ENCODE measurements at regions not wholly inside any gene's neighbourhood (a gene's known extent, or its start where the extent isn't known, plus 50 kb on each side); places are given as distances from the start of the nearest gene placed in this dataset.

DNA sequence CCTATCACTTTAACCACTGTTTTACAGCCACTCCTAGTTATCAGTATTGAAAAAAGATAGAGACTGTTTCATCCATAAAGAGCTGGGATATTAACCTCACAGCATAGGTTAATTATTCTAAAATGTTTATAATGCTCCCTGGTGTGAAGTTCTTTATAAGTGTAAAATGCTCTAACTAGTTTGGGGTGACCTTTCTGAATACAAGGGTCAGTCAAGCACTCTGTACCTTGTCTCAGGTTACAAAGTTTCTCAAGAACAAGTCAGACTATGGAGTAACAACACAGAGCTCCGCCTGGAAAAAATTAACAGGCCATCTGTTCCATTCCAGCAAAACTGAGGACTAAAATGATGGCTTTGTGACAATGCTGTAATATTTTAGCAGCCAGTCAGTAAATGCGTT is 107.4 kb downstream of the NOL4 start:
- Mint-ChIP-seq H3K27ac (no peak overlapping the region), H3K27me3 (ENCODE audit: low read depth) (peaks cover 83% of the 10 kb centered on the region), H3K4me1 (peaks cover 5% of the 10 kb centered on the region), H3K9me3 (peaks cover 15% of the 10 kb centered on the region), H3K36me3 (no peaks in the 10 kb centered on the region; the same call in 1 of the 2 replicates), H3K4me3 (no peak overlapping the region)
- TF ChIP-seq PRRX2 (CRISPR knock-in tag; IDR thresholded peaks at IDR 0.05) (no peak), ZNF671 (CRISPR knock-in tag; IDR thresholded peaks at IDR 0.05) (no peak), CREB1 (CRISPR knock-in tag; IDR thresholded peaks at IDR 0.05) (no peak), ETV6 (CRISPR knock-in tag; IDR thresholded peaks at IDR 0.05) (no peak)
- TF ChIP-seq, protein P1, sequence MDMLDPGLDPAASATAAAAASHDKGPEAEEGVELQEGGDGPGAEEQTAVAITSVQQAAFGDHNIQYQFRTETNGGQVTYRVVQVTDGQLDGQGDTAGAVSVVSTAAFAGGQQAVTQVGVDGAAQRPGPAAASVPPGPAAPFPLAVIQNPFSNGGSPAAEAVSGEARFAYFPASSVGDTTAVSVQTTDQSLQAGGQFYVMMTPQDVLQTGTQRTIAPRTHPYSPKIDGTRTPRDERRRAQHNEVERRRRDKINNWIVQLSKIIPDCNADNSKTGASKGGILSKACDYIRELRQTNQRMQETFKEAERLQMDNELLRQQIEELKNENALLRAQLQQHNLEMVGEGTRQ (CRISPR knock-in tag; IDR thresholded peaks at IDR 0.05) = no peak
- ChIA-PET CTCF (interaction anchor here (0.8 kb wide), 1 partner anchor 205 kb away, joined by 3 read pairs; no protein-coding TSS in a partner anchor), POLR2A (no interaction called here)
- ATAC-seq (peak; percentile 88), DNase-seq (ENCODE audit: low spot score) (no peak)

DNA sequence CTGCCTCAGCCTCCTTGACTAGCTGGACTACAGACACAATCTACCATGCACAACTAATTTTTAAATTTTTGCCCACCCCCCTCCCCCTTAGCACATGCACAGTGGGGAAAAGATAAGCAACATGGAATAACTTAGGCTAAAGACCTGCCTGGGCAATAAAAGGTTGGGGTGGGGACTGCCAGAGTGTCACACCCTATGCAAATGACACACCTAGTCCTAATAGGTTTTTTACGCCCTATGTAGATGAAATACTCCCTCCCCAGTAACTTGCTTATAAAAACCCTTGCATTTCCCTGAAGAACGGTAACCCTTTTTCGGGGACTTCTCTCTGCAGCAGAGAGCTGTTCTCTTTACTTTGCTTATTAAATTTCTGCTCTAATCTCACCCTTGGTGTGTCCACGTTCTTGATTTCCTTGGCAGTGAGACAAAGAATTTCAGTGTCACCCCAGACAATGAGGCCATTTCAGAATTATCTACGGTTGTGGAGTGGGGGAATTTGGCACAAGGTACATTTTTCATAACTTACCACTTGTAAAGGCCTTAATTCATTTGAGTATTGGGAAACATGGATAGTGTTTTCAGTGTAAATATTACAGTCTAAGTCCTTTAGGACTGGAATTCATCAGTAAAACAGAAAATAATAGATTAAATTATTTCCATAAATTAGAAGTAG is 109.2 kb downstream of the NOL4 start:
- Mint-ChIP-seq H3K27ac (no peak overlapping the region), H3K4me1 (peaks cover 5% of the 10 kb centered on the region), H3K4me3 (no peak overlapping the region), H3K36me3 (no peaks in the 10 kb centered on the region; the same call in 1 of the 2 replicates), H3K27me3 (ENCODE audit: low read depth) (peaks cover 69% of the 10 kb centered on the region), H3K9me3 (peaks cover 15% of the 10 kb centered on the region)
- no peak for DNase-seq (ENCODE audit: low spot score)
- TF ChIP-seq, protein P2, sequence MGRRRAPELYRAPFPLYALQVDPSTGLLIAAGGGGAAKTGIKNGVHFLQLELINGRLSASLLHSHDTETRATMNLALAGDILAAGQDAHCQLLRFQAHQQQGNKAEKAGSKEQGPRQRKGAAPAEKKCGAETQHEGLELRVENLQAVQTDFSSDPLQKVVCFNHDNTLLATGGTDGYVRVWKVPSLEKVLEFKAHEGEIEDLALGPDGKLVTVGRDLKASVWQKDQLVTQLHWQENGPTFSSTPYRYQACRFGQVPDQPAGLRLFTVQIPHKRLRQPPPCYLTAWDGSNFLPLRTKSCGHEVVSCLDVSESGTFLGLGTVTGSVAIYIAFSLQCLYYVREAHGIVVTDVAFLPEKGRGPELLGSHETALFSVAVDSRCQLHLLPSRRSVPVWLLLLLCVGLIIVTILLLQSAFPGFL (CRISPR knock-in tag; IDR thresholded peaks at IDR 0.05; ENCODE audit: borderline replicate concordance) = no peak
- TF ChIP-seq NFATC4 (CRISPR knock-in tag; IDR thresholded peaks at IDR 0.05) (no peak), GTF2I (CRISPR knock-in tag; conservative IDR thresholded peaks at IDR 0.05) (no peak), TP53 (CRISPR knock-in tag; IDR thresholded peaks at IDR 0.05) (no peak), OVOL2 (CRISPR knock-in tag; IDR thresholded peaks at IDR 0.05; ENCODE audit: borderline replicate concordance) (no peak), MXD4 (CRISPR knock-in tag; IDR thresholded peaks at IDR 0.05; ENCODE audit: borderline replicate concordance) (no peak), NR1H2 (CRISPR knock-in tag; IDR thresholded peaks at IDR 0.05) (no peak), ZBTB21 (CRISPR knock-in tag; IDR thresholded peaks at IDR 0.05; ENCODE audit: borderline replicate concordance) (no peak), GRHL2 (CRISPR knock-in tag; IDR thresholded peaks at IDR 0.05; ENCODE audit: insufficient replicate concordance, severe bottlenecking) (no peak), FOXP1 (CRISPR knock-in tag; IDR thresholded peaks at IDR 0.05; ENCODE audit: borderline replicate concordance) (no peak), ZNF671 (CRISPR knock-in tag; IDR thresholded peaks at IDR 0.05) (no peak), ZNF263 (CRISPR knock-in tag; IDR thresholded peaks at IDR 0.05; ENCODE audit: low read depth) (no peak), GABPB1 (CRISPR knock-in tag; IDR thresholded peaks at IDR 0.05) (no peak)
- TF ChIP-seq, protein P3, sequence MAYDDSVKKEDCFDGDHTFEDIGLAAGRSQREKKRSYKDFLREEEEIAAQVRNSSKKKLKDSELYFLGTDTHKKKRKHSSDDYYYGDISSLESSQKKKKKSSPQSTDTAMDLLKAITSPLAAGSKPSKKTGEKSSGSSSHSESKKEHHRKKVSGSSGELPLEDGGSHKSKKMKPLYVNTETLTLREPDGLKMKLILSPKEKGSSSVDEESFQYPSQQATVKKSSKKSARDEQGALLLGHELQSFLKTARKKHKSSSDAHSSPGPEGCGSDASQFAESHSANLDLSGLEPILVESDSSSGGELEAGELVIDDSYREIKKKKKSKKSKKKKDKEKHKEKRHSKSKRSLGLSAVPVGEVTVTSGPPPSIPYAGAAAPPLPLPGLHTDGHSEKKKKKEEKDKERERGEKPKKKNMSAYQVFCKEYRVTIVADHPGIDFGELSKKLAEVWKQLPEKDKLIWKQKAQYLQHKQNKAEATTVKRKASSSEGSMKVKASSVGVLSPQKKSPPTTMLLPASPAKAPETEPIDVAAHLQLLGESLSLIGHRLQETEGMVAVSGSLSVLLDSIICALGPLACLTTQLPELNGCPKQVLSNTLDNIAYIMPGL (CRISPR knock-in tag; IDR thresholded peaks at IDR 0.05) = no peak
- TF ChIP-seq, protein P4, sequence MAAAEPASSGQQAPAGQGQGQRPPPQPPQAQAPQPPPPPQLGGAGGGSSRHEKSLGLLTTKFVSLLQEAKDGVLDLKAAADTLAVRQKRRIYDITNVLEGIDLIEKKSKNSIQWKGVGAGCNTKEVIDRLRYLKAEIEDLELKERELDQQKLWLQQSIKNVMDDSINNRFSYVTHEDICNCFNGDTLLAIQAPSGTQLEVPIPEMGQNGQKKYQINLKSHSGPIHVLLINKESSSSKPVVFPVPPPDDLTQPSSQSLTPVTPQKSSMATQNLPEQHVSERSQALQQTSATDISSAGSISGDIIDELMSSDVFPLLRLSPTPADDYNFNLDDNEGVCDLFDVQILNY (CRISPR knock-in tag; IDR thresholded peaks at IDR 0.05) = no peak
- ChIA-PET POLR2A (interaction anchor here (0.8 kb wide), 1 partner anchor 378 kb away, joined by 5 read pairs; no protein-coding TSS in a partner anchor), CTCF (no interaction called here)
- no peak for ATAC-seq

Measured in WTC11 (cell line).